ENCODE measurements at regions not wholly inside any gene's neighbourhood (a gene's known extent, or its start where the extent isn't known, plus 50 kb on each side); places are given as distances from the start of the nearest gene placed in this dataset.

GRCh38 chr13:32859707-32860292 lies 156.4 kb upstream of the KL start:
- CTCF ChIA-PET: no interaction called here

GRCh38 chr13:32861304-32861703 lies 154.9 kb upstream of the KL start:
- Mint-ChIP-seq H3K27me3 (no peaks in the 10 kb centered on the region), H3K4me3 (no peak overlapping the region), H3K4me1 (no peaks in the 10 kb centered on the region), H3K36me3 (no peaks in the 10 kb centered on the region), H3K27ac (no peak overlapping the region), H3K9me3 (no peaks in the 10 kb centered on the region)
- Histone ChIP-seq H3K4me1 (ENCODE audit: control insufficient read depth in 1 of 2, extremely low read depth in 1 of 2, insufficient read depth in 2 of 2, low read length in 2 of 2) (no peaks in the 10 kb centered on the region), H3K9me3 (no peaks in the 10 kb centered on the region), H3K36me3 (ENCODE audit: control insufficient read depth in 2 of 2, extremely low read depth in 1 of 2, insufficient read depth in 1 of 2, low read length in 1 of 2) (no peaks in the 10 kb centered on the region), H3K4me3 (ENCODE audit: control insufficient read depth in 1 of 2, extremely low read depth in 1 of 2, low read length in 1 of 2) (no peak overlapping the region), H3K27ac (ENCODE audit: low read length) (no peak overlapping the region), H3K27me3 (replicated peaks in 1 of 2; ENCODE audit: control insufficient read depth in 2 of 2, extremely low read depth in 1 of 2, insufficient read depth in 2 of 2, low read length in 1 of 2) (no peaks in the 10 kb centered on the region)
- ATAC-seq (replicated peaks in 1 of 4) (no peak), DNase-seq (no peak)
- ChIA-PET POLR2A (interaction anchor here in 1 of 2 donors (0.5 kb wide), 1 partner anchor 45 kb away, joined by 5 read pairs; no protein-coding TSS in a partner anchor), CTCF (no interaction called here)
- 67% methylated on average over 1 of the region's 3 CpGs for WGBS (ENCODE audit: insufficient coverage)

More at GRCh38 chr13:32859707-32860292, 156.4 kb upstream of the KL start:
- Histone ChIP-seq H3K36me3 (ENCODE audit: control insufficient read depth in 2 of 2, extremely low read depth in 1 of 2, insufficient read depth in 1 of 2, low read length in 1 of 2) (no peaks in the 10 kb centered on the region), H3K27ac (ENCODE audit: low read length) (no peak overlapping the region), H3K4me3 (ENCODE audit: control insufficient read depth in 1 of 2, extremely low read depth in 1 of 2, low read length in 1 of 2) (no peak overlapping the region), H3K27me3 (replicated peaks in 1 of 2; ENCODE audit: control insufficient read depth in 2 of 2, extremely low read depth in 1 of 2, insufficient read depth in 2 of 2, low read length in 1 of 2) (no peaks in the 10 kb centered on the region), H3K4me1 (ENCODE audit: control insufficient read depth in 1 of 2, extremely low read depth in 1 of 2, insufficient read depth in 2 of 2, low read length in 2 of 2) (no peaks in the 10 kb centered on the region), H3K9me3 (no peaks in the 10 kb centered on the region)
- DNase-seq (no peak), ATAC-seq (replicated peaks in 1 of 4) (no peak)
- WGBS (ENCODE audit: insufficient coverage): 90% methylated on average over 7 of the region's 14 CpGs
- H3K36me3 Mint-ChIP-seq: no peaks in the 10 kb centered on the region
- POLR2A ChIA-PET: no interaction called here
- H3K4me1 Mint-ChIP-seq: no peaks in the 10 kb centered on the region
- no peak overlapping the region for H3K4me3 Mint-ChIP-seq
- H3K27me3 Mint-ChIP-seq: no peaks in the 10 kb centered on the region
- H3K27ac Mint-ChIP-seq: no peak overlapping the region
- H3K9me3 Mint-ChIP-seq: no peaks in the 10 kb centered on the region

GRCh38 chr13:32863596-32863995 lies 152.6 kb upstream of the KL start:
- no peak overlapping the region for H3K4me3 ChIP-seq (ENCODE audit: control insufficient read depth in 1 of 2, extremely low read depth in 1 of 2, low read length in 1 of 2)
- no peak overlapping the region for H3K27ac ChIP-seq (ENCODE audit: low read length)
- peaks cover 0 to 6% (median 0%) of the 10 kb centered on the region in 3 donors for H3K9me3 Mint-ChIP-seq
- no peaks in the 10 kb centered on the region for H3K4me1 ChIP-seq (ENCODE audit: control insufficient read depth in 1 of 2, extremely low read depth in 1 of 2, insufficient read depth in 2 of 2, low read length in 2 of 2)
- H3K27me3 Mint-ChIP-seq: no peaks in the 10 kb centered on the region
- H3K36me3 ChIP-seq (ENCODE audit: control insufficient read depth in 2 of 2, extremely low read depth in 1 of 2, insufficient read depth in 1 of 2, low read length in 1 of 2): no peaks in the 10 kb centered on the region
- no peak for ATAC-seq (replicated peaks in 1 of 4)
- ChIA-PET CTCF (interaction anchor here in 1 of 2 donors (0.6 kb wide), 1 partner anchor 42 kb away, joined by 3 read pairs; no protein-coding TSS in a partner anchor), POLR2A (no interaction called here)
- no peaks in the 10 kb centered on the region for H3K9me3 ChIP-seq
- H3K4me1 Mint-ChIP-seq: no peaks in the 10 kb centered on the region
- H3K4me3 Mint-ChIP-seq: no peak overlapping the region
- WGBS (ENCODE audit: insufficient coverage): 89% methylated on average over 3 of the region's 3 CpGs
- H3K27ac Mint-ChIP-seq: no peak overlapping the region
- H3K27me3 ChIP-seq (replicated peaks in 1 of 2; ENCODE audit: control insufficient read depth in 2 of 2, extremely low read depth in 1 of 2, insufficient read depth in 2 of 2, low read length in 1 of 2): no peaks in the 10 kb centered on the region
- no peaks in the 10 kb centered on the region for H3K36me3 Mint-ChIP-seq
- no peak for DNase-seq

- WGBS (ENCODE audit: insufficient coverage): 87% methylated on average over 4 of the region's 4 CpGs
- ChIA-PET CTCF (no interaction called here), POLR2A (no interaction called here)
- H3K27me3 Mint-ChIP-seq: no peaks in the 10 kb centered on the region
- H3K27ac Mint-ChIP-seq: no peak overlapping the region
- H3K4me3 Mint-ChIP-seq: no peak overlapping the region
- no peaks in the 10 kb centered on the region for H3K4me1 ChIP-seq (ENCODE audit: control insufficient read depth in 1 of 2, extremely low read depth in 1 of 2, insufficient read depth in 2 of 2, low read length in 2 of 2)
- no peak overlapping the region for H3K27ac ChIP-seq (ENCODE audit: low read length)
- H3K4me1 Mint-ChIP-seq: no peaks in the 10 kb centered on the region
- no peaks in the 10 kb centered on the region for H3K9me3 ChIP-seq
- H3K36me3 ChIP-seq (ENCODE audit: control insufficient read depth in 2 of 2, extremely low read depth in 1 of 2, insufficient read depth in 1 of 2, low read length in 1 of 2): no peaks in the 10 kb centered on the region
- no peak overlapping the region for H3K4me3 ChIP-seq (ENCODE audit: control insufficient read depth in 1 of 2, extremely low read depth in 1 of 2, low read length in 1 of 2)
- DNase-seq (no peak), ATAC-seq (replicated peaks in 1 of 4) (no peak)
- H3K36me3 Mint-ChIP-seq: no peaks in the 10 kb centered on the region
- H3K27me3 ChIP-seq (replicated peaks in 1 of 2; ENCODE audit: control insufficient read depth in 2 of 2, extremely low read depth in 1 of 2, insufficient read depth in 2 of 2, low read length in 1 of 2): no peaks in the 10 kb centered on the region
- peaks cover 6 to 14% (median 7%) of the 10 kb centered on the region in 3 donors for H3K9me3 Mint-ChIP-seq
Observed at GRCh38 chr13:32866921-32867320, 149.3 kb upstream of the KL start.

- no peak overlapping the region for H3K27ac Mint-ChIP-seq
- H3K27me3 Mint-ChIP-seq: no peaks in the 10 kb centered on the region
- Histone ChIP-seq H3K36me3 (ENCODE audit: control insufficient read depth in 2 of 2, extremely low read depth in 1 of 2, insufficient read depth in 1 of 2, low read length in 1 of 2) (no peaks in the 10 kb centered on the region), H3K4me1 (ENCODE audit: control insufficient read depth in 1 of 2, extremely low read depth in 1 of 2, insufficient read depth in 2 of 2, low read length in 2 of 2) (no peaks in the 10 kb centered on the region), H3K4me3 (ENCODE audit: control insufficient read depth in 1 of 2, extremely low read depth in 1 of 2, low read length in 1 of 2) (no peak overlapping the region), H3K27ac (ENCODE audit: low read length) (no peak overlapping the region), H3K9me3 (no peaks in the 10 kb centered on the region), H3K27me3 (replicated peaks in 1 of 2; ENCODE audit: control insufficient read depth in 2 of 2, extremely low read depth in 1 of 2, insufficient read depth in 2 of 2, low read length in 1 of 2) (no peaks in the 10 kb centered on the region)
- ChIA-PET CTCF (no interaction called here), POLR2A (interaction anchor here in 1 of 2 donors (0.5 kb wide), 1 partner anchor 820 kb away, joined by 3 read pairs; no protein-coding TSS in a partner anchor)
- no peaks in the 10 kb centered on the region for H3K4me1 Mint-ChIP-seq
- WGBS (ENCODE audit: insufficient coverage): 100% methylated on average over 1 of the region's 2 CpGs
- DNase-seq (no peak), ATAC-seq (replicated peaks in 1 of 4) (no peak)
- H3K4me3 Mint-ChIP-seq: no peak overlapping the region
- H3K36me3 Mint-ChIP-seq: no peaks in the 10 kb centered on the region
- no peaks in the 10 kb centered on the region for H3K9me3 Mint-ChIP-seq
Observed at GRCh38 chr13:32877491-32877890, 138.7 kb upstream of the KL start.

GRCh38 chr13:32878163-32878562 lies 138.1 kb upstream of the KL start:
- H3K4me3 Mint-ChIP-seq: no peak overlapping the region
- no peaks in the 10 kb centered on the region for H3K4me1 ChIP-seq (ENCODE audit: control insufficient read depth in 1 of 2, extremely low read depth in 1 of 2, insufficient read depth in 2 of 2, low read length in 2 of 2)
- H3K27ac Mint-ChIP-seq: no peak overlapping the region
- no peaks in the 10 kb centered on the region for H3K27me3 Mint-ChIP-seq
- ChIA-PET CTCF (no interaction called here), POLR2A (no interaction called here)
- no peaks in the 10 kb centered on the region for H3K27me3 ChIP-seq (replicated peaks in 1 of 2; ENCODE audit: control insufficient read depth in 2 of 2, extremely low read depth in 1 of 2, insufficient read depth in 2 of 2, low read length in 1 of 2)
- H3K4me1 Mint-ChIP-seq: no peaks in the 10 kb centered on the region
- no peak for ATAC-seq (replicated peaks in 1 of 4)
- WGBS (ENCODE audit: insufficient coverage): 100% methylated on average over 1 of the region's 4 CpGs
- H3K9me3 ChIP-seq: no peaks in the 10 kb centered on the region
- no peak overlapping the region for H3K4me3 ChIP-seq (ENCODE audit: control insufficient read depth in 1 of 2, extremely low read depth in 1 of 2, low read length in 1 of 2)
- H3K36me3 Mint-ChIP-seq: no peaks in the 10 kb centered on the region
- no peaks in the 10 kb centered on the region for H3K36me3 ChIP-seq (ENCODE audit: control insufficient read depth in 2 of 2, extremely low read depth in 1 of 2, insufficient read depth in 1 of 2, low read length in 1 of 2)
- DNase-seq: no peak
- H3K27ac ChIP-seq (ENCODE audit: low read length): no peak overlapping the region
- no peaks in the 10 kb centered on the region for H3K9me3 Mint-ChIP-seq

- CTCF ChIA-PET: no interaction called here
Observed at GRCh38 chr13:32880636-32881035, 135.6 kb upstream of the KL start.

More at GRCh38 chr13:32880636-32881035, 135.6 kb upstream of the KL start:
- Mint-ChIP-seq H3K9me3 (peaks cover 0 to 4% (median 0%) of the 10 kb centered on the region in 3 donors), H3K27me3 (peaks cover 0 to 3% of the 10 kb centered on the region in 2 donors), H3K4me3 (no peak overlapping the region), H3K4me1 (no peaks in the 10 kb centered on the region), H3K27ac (no peak overlapping the region), H3K36me3 (no peaks in the 10 kb centered on the region)
- no peak overlapping the region for H3K4me3 ChIP-seq (ENCODE audit: control insufficient read depth in 1 of 2, extremely low read depth in 1 of 2, low read length in 1 of 2)
- H3K36me3 ChIP-seq (ENCODE audit: control insufficient read depth in 2 of 2, extremely low read depth in 1 of 2, insufficient read depth in 1 of 2, low read length in 1 of 2): no peaks in the 10 kb centered on the region
- H3K27me3 ChIP-seq (replicated peaks in 1 of 2; ENCODE audit: control insufficient read depth in 2 of 2, extremely low read depth in 1 of 2, insufficient read depth in 2 of 2, low read length in 1 of 2): no peaks in the 10 kb centered on the region
- DNase-seq (no peak), ATAC-seq (replicated peaks in 1 of 4) (no peak)
- no peaks in the 10 kb centered on the region for H3K9me3 ChIP-seq
- POLR2A ChIA-PET: no interaction called here
- no peak overlapping the region for H3K27ac ChIP-seq (ENCODE audit: low read length)
- 100% methylated on average over 1 of the region's 3 CpGs for WGBS (ENCODE audit: insufficient coverage)
- no peaks in the 10 kb centered on the region for H3K4me1 ChIP-seq (ENCODE audit: control insufficient read depth in 1 of 2, extremely low read depth in 1 of 2, insufficient read depth in 2 of 2, low read length in 2 of 2)

Measured in T-cell (primary cell).